GM19463 (cell line): ENCODE measurements at regions not wholly inside any gene's neighbourhood (a gene's known extent, or its start where the extent isn't known, plus 50 kb on each side); places are given as distances from the start of the nearest gene placed in this dataset.
"Not testable (repeated sequence)": the region's sequence is repeated elsewhere in the genome, so short reads cannot be mapped to it uniquely, and the experiment has no call there.

Experiments
- ATAC-seq: cut with Tn5 transposase; IDR thresholded peaks from one replicate; pipeline ENCODE4 v1.9.1; 2021; ENCODE audit warnings: mild to moderate bottlenecking, moderate library complexity; ENCODE audit not compliant: unreplicated experiment

- peak; percentile 72 for ATAC-seq
Measured at GRCh38 chrX:85808217-85808616, 239.1 kb downstream of the CHM start.

GRCh38 chrX:85772391-85772790 lies 275.0 kb downstream of the CHM start:
- ATAC-seq, result not testable (repeated sequence)

DNA sequence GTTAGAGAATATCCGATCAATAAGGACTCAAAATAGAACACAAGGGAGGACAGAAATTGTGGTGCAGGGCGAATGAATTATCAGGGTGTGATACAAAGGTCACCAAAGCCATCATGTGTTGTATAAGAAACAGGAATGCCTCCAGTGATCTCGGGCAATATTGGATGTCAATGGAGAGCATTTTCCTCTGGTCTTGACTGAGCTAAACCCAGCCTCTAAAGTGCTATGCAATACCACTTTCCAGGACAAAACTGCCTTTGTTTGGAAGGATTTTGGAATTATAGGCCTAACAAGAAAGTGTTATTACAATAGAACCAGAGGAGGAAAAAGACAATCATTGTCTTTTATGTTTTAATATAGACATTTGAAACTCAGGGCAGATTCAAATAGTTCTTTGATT lies 281.7 kb downstream of the CHM start:
- no peak for ATAC-seq

- not testable (repeated sequence) for ATAC-seq
Measured at GRCh38 chrX:85723025-85723424, 324.3 kb downstream of the CHM start.

GRCh38 chrX:85703233-85703632 lies 323.8 kb upstream of the POF1B start:
- ATAC-seq, result not testable (repeated sequence)

GRCh38 chrX:85698921-85699320 lies 319.5 kb upstream of the POF1B start:
- no peak for ATAC-seq

DNA sequence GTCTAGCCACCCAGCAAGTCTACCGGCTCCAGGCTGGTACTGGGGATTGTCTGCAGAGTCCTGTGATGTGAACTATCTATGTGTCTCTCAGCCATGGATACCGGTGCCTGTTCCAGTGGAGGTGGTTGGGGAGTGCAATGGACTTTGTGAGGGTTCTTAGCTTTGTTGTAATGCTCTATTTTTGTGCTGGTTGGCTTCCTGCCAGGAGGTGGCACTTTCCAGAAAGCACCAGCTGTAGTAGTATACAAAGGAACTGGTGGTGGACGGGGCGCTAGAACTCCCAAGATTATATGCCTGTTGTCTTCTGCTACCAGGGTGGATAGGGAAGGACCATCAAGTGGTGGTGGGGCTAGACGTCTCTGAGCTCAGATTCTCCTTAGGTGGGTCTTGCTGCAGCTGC lies 306.4 kb upstream of the POF1B start:
- ATAC-seq, result no peak

DNA sequence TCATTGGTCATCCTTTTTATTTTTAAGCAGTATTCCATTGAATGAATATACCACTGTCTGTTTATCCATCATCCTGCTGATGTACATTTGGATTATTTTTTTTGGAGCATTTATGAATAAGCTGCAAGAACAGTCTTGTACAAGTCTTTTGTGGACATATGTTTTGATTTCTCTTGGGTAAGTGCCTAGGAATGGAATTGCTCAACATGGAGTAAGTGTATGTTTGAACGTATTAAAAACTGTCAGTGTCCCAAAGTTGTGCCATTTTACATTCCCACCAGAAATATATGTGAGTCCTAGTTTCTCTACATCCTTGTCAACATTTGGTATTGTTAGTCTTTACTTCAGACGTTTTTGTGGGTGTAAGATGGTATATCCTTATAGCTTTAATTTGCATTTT lies 287.0 kb upstream of the POF1B start:
- no peak for ATAC-seq

GRCh38 chrX:85663970-85664369 lies 284.5 kb upstream of the POF1B start:
- ATAC-seq, result not testable (repeated sequence)

DNA sequence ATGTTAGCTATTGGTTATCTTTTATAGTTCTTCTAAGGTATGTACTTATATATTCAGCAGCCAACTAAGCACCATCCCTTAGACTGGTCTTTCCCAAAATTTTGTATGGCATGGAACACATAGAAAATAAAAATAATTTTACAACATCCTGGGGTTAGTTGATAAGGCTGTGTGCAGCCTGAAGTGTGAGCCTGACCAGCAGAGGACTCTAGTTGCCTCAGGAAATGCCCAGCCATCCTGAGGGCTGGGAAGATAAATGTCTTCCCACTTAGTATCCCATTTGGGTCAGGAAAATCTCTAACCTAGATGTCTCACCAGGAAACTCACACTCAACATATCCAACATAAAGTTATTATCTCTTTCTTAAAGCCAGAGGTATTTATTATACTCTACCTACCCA lies 251.4 kb upstream of the POF1B start:
- ATAC-seq, result no peak

DNA sequence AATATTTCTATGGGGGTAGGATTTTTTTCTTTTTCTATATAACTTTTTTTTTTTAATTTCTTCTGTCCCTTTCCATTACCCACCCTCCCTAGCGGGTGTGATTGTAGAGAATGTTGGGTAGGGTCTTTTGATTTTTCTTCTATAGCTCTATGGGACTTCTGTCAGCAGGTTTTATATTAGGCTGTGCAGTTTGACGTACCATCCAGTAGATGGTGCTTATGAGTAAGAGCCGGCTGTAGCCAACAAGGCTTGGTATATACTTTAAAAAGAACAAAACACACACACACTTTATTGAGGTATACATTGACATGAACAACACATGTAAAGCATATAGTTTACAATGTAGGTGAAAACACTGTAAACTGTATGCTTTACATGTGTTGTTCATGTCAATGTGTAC lies 247.9 kb upstream of the POF1B start:
- no peak for ATAC-seq

- ATAC-seq, result no peak
Measured at GRCh38 chrX:85622635-85623034, 243.2 kb upstream of the POF1B start.

DNA sequence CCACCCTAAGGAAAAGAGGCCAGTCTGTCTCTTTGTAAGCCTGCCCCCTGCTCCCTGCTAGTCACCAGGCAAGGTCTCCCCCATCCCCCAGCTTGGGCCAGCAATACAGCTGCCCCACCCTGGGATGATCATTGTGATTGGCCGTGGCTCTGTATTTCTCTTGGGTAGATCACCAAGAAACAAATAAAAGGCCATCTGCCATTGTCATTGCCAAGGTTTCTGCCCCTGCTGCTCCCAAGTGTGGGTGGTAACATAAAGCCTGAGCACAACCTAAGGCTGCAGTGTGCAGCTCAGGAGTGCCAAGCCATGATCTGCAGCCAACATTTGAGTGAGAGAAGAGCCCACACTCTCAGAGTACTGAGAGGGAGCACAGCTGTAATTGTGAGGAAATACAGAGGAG lies 241.0 kb upstream of the POF1B start:
- ATAC-seq, result no peak

- no peak for ATAC-seq
Measured at GRCh38 chrX:85619962-85620361, 240.5 kb upstream of the POF1B start.

GRCh38 chrX:85611926-85612325 lies 232.5 kb upstream of the POF1B start:
- ATAC-seq, result no peak

GRCh38 chrX:85592980-85593379 lies 213.5 kb upstream of the POF1B start:
- ATAC-seq, result no peak

- no peak for ATAC-seq
Measured at GRCh38 chrX:85591536-85591935, 212.1 kb upstream of the POF1B start.

DNA sequence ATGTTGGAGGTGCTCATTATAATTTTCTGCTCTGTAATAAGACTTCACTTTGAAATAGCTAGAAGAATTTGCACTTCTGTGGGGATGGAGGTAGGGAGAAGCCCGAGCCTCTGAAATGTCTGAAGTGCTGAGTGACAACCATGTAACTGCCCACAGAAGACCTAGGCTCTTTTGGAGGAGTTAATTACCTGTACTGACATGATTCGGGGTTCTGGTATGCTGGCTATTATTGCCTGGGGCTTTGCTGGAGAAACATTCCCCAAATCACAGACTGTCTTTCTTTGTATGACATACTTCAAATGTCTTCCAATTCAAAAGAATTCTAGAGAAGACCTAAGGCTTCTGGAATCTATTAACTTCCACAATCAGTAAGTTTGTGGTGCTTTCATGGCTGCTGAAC lies 211.2 kb upstream of the POF1B start:
- ATAC-seq, result no peak

DNA sequence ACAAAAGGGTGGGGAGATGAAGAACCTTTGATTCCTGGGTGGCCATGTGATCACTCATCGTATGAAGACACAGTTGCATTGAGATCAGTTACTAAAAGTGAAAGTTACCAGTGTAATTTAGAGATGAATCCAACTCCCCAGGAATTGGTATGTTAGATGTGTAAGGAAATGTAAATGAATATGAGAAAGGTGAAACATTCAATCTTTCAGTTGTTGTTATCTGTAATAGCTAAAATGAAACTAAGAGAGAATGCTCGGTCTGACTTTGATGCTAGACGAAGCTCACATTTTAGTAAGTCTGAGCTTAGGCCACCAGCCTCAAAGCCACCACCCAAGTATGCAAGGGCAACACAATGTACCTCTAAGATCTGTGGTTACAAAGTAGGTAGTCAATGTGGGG lies 194.3 kb upstream of the POF1B start:
- ATAC-seq, result no peak

DNA sequence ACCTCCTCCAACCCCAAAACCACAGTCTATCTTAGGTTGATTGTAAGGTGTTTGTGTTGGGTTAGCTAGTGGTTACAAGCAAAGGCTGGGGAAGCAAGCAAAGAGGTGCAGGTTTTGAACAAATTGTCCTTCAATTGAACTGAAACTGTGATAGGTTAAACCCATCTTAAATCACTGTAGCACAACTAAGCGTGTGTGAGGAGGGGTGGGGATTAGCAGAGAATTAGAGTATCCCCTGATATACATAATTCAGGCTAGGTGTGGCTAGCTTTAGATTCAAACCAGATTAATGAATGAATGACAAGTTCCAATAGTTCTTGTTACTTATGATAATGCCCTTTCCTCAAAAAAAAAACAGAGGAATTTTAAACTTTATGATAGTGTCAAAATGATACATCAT lies 191.0 kb upstream of the POF1B start:
- no peak for ATAC-seq

- ATAC-seq, result no peak
Measured at GRCh38 chrX:85569686-85570085, 190.2 kb upstream of the POF1B start.

DNA sequence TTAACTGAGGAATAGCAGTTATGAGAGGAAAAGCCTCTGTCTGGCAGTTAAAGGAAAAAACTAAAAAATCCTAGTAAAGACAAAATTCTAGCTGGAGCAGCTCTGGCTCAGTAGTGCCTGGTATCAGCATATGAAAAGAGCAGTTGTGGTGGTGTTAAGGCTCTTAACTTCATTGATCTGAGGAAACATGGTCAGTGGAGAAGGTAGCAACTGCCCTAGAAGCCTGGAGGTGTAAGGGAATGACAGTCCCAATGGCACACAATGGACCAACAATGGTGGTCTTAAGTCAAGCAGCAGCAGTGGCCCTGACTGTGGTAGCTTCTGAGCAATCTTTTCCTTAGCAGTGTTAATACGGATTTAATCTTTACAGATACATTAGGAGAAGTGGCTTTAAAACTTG lies 189.6 kb upstream of the POF1B start:
- ATAC-seq, result no peak

GRCh38 chrX:85561231-85561630 lies 181.8 kb upstream of the POF1B start:
- no peak for ATAC-seq

- ATAC-seq, result no peak
Measured at GRCh38 chrX:85544609-85545008, 165.1 kb upstream of the POF1B start.
